Duodenal mucosa (tissue), 2 donors: ENCODE measurements at regions not wholly inside any gene's neighbourhood (a gene's known extent, or its start where the extent isn't known, plus 50 kb on each side); places are given as distances from the start of the nearest gene placed in this dataset.

ENCODE experiments used
- H3K27ac ChIP-seq: one replicate; pipeline ENCODE4 v1.7.0; 2013; ENCODE audit warnings: low read depth, low read length
- H3K27me3 ChIP-seq, 2 donors: one replicate each; pipeline ENCODE4 v1.7.0; 2013; ENCODE audit warnings: low read length in 2 of 2, control low read depth in 1 of 2; ENCODE audit not compliant: insufficient read depth in 2 of 2, control insufficient read depth in 1 of 2
- H3K36me3 ChIP-seq, 2 donors: one replicate each; pipeline ENCODE4 v1.7.0; 2013; ENCODE audit warnings: low read length in 2 of 2, control low read depth in 1 of 2; ENCODE audit not compliant: insufficient read depth in 2 of 2, control insufficient read depth in 1 of 2
- H3K4me1 ChIP-seq, 2 donors: one replicate each; pipeline ENCODE4 v1.7.0; 2013; ENCODE audit warnings: low read length in 2 of 2, control low read depth in 1 of 2; ENCODE audit not compliant: insufficient read depth in 2 of 2, control insufficient read depth in 1 of 2
- H3K4me3 ChIP-seq, 2 donors: one replicate each; pipeline ENCODE4 v1.7.0; 2013; ENCODE audit warnings: low read length in 2 of 2, low read depth in 1 of 2
- H3K9ac ChIP-seq, 2 donors: one replicate each; pipeline ENCODE4 v1.7.0; 2013; ENCODE audit warnings: low read length in 2 of 2, low read depth in 1 of 2
- H3K9me3 ChIP-seq, 2 donors: one replicate each; pipeline ENCODE4 v1.7.0; 2013; ENCODE audit warnings: low read length in 2 of 2, control low read depth in 1 of 2; ENCODE audit not compliant: control insufficient read depth in 1 of 2

DNA sequence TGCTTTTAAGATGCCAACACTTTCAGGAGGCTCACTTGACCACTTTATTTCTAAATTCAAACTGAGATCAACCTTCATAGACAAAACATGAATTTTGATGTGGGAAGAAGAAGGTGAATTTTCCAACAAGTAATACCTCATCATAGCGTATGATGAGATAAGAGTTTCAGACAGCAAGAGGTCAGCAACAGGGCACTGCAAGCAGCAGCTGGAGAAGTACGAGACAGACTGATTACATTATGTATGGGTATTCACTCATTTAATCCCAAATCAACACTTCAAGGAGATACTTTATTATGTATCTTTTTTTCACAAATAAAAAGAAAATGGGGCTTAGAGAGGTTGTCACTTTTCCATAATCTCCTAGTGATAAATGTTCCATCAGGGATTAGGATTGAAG, 389.8 kb downstream of the TBC1D4 start:
- H3K4me1 ChIP-seq = no peaks in the 10 kb centered on the region
- no peaks in the 10 kb centered on the region for H3K36me3 ChIP-seq
- no peak overlapping the region for H3K9ac ChIP-seq
- no peaks in the 10 kb centered on the region for H3K9me3 ChIP-seq
- H3K27me3 ChIP-seq = no peaks in the 10 kb centered on the region
- H3K27ac ChIP-seq = no peak overlapping the region
- no peak overlapping the region for H3K4me3 ChIP-seq

DNA sequence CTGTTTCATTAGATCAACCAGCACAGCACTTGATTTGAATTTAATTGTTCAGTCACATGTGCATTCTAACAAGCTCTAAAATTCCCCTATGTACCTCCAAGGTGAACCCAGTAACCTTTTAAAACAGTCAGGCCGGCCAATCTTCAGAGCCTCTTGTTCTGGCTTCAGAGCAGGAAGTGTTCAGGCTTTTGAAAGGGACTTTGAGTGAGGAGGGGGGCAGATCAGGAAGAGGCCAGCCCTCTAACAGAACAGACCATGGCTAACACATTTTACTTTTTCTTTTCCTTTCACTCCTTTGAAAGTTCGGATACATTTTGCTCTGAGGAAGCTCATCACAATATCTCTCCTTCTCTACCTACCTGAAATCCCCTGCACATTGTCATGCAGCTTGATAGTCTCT, 390.3 kb downstream of the TBC1D4 start:
- Histone ChIP-seq H3K27me3 (no peaks in the 10 kb centered on the region), H3K4me3 (no peak overlapping the region), H3K9me3 (no peaks in the 10 kb centered on the region), H3K4me1 (no peaks in the 10 kb centered on the region), H3K9ac (no peak overlapping the region), H3K27ac (no peak overlapping the region), H3K36me3 (no peaks in the 10 kb centered on the region)

DNA sequence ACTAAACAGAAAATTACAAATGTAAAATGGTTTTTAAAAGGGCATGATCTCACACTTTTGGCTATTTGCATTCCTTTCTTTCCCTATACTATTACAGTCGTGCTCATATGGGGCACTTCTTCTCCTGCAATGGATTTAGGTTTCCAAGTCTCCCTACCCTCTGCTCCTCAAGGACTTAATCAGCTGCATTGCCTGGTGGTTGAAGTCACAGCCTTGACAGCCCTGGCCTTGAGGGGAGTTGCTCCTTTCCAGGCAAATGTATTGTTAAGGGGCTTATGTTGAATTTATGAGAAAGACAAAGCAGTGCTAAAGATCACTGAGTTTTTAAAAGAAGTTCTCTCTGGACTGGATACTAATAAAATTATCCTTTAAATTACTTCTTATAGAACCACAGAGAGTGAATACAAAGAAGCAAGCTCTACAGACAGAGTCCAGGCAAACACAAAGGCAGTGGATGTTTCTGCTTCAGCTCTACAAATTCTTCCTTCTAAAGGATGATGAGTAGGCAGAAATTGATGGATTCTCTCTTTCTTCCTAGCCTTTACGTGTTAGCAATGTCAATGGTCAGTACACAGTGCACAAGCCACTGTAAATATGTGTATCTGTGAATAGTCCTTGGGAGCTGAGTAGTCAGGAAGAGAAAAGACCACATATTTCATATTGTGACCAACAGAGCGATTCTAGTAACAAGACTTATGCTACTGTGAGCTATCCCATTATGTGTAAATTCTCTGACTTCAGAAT, 390.9 kb downstream of the TBC1D4 start:
- H3K27ac ChIP-seq = no peak overlapping the region
- no peak overlapping the region for H3K4me3 ChIP-seq
- H3K4me1 ChIP-seq = no peaks in the 10 kb centered on the region
- no peaks in the 10 kb centered on the region for H3K36me3 ChIP-seq
- H3K9ac ChIP-seq = no peak overlapping the region
- H3K9me3 ChIP-seq = no peaks in the 10 kb centered on the region
- H3K27me3 ChIP-seq = no peaks in the 10 kb centered on the region

DNA sequence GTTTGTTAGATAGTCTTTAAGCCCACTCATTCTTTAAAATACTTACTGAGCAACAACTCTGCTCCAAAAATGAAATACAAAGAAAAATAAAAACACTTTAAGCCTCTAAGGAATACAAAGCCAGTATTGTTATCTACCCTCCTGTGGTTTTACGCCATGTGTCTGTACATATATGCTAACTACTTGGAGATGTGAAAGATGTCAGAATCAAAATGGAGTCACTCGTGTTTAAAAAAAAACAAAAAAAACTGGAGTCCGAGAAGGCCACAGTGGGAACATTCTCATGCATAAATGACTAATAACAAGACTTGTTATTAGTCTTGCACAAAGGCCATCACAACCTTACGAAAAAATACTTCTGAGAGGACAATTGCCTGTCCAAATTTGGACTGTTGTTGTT, 393.1 kb downstream of the TBC1D4 start:
- no peak overlapping the region for H3K9ac ChIP-seq
- H3K36me3 ChIP-seq = no peaks in the 10 kb centered on the region
- H3K27me3 ChIP-seq = no peaks in the 10 kb centered on the region
- H3K4me3 ChIP-seq = no peak overlapping the region
- H3K4me1 ChIP-seq = no peaks in the 10 kb centered on the region
- H3K27ac ChIP-seq = no peak overlapping the region
- no peaks in the 10 kb centered on the region for H3K9me3 ChIP-seq

DNA sequence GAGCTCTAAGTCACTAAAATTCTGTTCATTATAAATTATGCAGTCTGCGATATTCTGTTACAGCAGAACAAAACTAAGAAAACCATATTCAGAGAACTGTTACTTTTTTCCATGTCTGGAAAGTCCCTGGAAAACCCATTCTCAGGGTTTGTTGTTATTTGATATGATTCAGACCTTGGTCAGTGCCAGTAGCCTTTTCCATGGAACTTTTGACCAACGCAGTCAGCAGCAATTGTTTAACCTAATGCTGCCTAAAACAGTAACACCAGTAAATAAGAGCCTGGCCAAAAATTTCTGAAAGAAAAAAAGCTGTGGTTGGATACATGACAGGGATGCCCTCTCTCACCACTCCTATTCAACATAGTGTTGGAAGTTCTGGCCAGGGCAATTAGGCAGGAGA, 402.7 kb downstream of the TBC1D4 start:
- no peaks in the 10 kb centered on the region for H3K36me3 ChIP-seq
- H3K27ac ChIP-seq = no peak overlapping the region

DNA sequence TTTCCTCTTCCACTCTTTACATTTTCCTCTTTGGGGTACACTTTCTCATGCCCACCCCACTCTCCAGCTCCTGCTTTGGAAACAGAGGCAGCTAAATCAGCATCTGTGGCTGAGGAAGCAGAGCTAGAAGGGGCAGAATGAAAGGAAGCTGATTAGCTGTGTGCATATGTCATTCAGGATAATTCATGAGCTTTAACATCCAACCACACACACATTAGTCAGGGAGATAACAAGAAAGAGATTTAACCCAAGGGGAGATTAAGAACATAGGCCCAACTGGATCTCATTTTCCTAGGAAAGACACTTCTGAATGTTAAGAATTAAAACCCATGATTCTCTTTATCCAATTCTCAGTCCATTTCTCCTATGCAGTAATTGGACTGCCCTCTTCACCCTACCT, 405.5 kb downstream of the TBC1D4 start:
- no peaks in the 10 kb centered on the region for H3K36me3 ChIP-seq
- H3K9ac ChIP-seq = no peak overlapping the region
- H3K27ac ChIP-seq = no peak overlapping the region
- no peaks in the 10 kb centered on the region for H3K27me3 ChIP-seq
- H3K9me3 ChIP-seq = no peaks in the 10 kb centered on the region
- no peaks in the 10 kb centered on the region for H3K4me1 ChIP-seq
- H3K4me3 ChIP-seq = no peak overlapping the region

More for the DNA sequence above, 402.7 kb downstream of the TBC1D4 start:
- no peaks in the 10 kb centered on the region for H3K9me3 ChIP-seq
- H3K4me3 ChIP-seq = no peak overlapping the region
- no peaks in the 10 kb centered on the region for H3K4me1 ChIP-seq
- H3K9ac ChIP-seq = no peak overlapping the region
- H3K27me3 ChIP-seq = no peaks in the 10 kb centered on the region

DNA sequence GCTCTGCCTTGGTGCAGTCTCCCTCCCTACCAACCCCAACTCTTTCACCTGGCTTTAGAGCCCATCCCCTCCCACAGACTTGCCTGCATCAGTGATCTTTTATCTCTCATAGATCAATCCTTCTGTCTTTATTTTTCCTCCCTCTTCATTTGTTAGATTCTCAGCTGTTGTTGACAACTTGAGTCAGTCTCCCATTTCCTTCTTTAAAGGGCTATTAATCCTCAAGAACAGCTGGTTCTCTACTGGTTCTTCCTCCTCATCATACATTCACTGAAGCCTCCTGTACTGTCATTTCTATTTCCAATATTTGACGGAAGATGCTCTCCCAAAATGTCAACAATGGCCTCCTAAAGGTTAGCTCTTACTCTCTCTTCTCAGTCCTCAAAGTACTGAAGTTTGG, 408.2 kb downstream of the TBC1D4 start:
- H3K4me1 ChIP-seq = no peaks in the 10 kb centered on the region
- H3K9me3 ChIP-seq = no peaks in the 10 kb centered on the region
- no peak overlapping the region for H3K4me3 ChIP-seq
- H3K27ac ChIP-seq = no peak overlapping the region
- H3K27me3 ChIP-seq = no peaks in the 10 kb centered on the region
- H3K9ac ChIP-seq = no peak overlapping the region
- H3K36me3 ChIP-seq = no peaks in the 10 kb centered on the region

DNA sequence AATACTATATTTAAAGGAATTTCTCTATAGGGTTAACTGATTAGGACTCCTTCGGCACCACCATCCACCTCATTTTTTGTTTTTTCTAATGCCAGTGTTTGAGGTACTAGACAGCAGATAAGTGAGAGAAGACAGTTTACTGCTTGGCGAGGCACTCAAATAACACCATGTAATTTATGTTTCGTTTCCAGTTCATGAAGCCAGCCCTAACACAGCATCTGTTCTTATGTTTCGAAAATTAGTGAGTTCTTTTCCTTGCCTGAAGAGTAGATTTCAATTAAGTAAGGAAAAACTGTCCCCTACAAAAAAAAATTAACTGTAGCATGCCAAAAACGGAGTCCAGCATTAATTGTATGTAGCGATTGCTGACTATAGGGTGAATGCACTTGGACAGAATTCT, 409.1 kb downstream of the TBC1D4 start:
- H3K36me3 ChIP-seq = no peaks in the 10 kb centered on the region
- H3K4me3 ChIP-seq = no peak overlapping the region
- H3K4me1 ChIP-seq = no peaks in the 10 kb centered on the region
- no peaks in the 10 kb centered on the region for H3K27me3 ChIP-seq
- no peaks in the 10 kb centered on the region for H3K9me3 ChIP-seq
- H3K9ac ChIP-seq = no peak overlapping the region
- no peak overlapping the region for H3K27ac ChIP-seq

DNA sequence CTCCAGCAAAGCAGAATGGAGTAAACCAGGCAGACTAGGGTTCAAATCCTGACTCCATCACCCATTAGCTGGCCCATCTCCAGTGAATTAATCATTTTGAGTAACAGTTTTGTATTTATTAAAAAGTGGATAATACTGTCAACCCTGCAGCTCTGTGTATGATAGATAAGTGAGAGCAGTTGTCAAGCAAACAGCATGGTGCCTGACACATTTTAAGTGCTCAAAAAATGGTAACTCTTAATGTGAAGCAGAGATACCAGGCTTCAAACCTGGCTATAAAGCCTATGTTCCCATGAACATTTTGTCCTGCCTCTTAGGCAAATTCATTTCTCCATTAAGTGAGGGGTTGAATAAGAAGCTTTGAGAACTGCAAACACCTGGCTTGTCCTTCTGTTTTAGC, 409.6 kb downstream of the TBC1D4 start:
- Histone ChIP-seq H3K27ac (no peak overlapping the region), H3K4me1 (no peaks in the 10 kb centered on the region), H3K9me3 (no peaks in the 10 kb centered on the region), H3K27me3 (no peaks in the 10 kb centered on the region), H3K9ac (no peak overlapping the region), H3K4me3 (no peak overlapping the region), H3K36me3 (no peaks in the 10 kb centered on the region)

DNA sequence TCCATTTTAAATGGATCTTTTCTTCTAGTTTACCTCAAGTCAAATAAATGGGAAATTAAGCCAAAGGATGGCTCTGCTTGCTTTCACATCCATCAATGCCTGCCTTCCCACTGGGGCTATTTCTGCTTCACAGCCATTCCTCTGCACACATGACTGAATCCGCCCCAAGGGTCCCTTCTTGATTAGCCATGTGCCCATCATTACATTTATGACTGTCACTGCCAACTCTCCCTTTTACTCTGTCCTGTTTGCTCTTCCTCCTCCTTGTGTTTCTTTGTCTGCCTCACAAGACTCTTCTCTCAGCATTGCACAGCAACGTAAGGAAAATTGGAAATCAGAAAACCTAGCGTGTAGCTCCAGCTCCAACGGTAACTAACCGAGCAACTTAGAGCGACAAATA, 410.2 kb downstream of the TBC1D4 start:
- H3K27ac ChIP-seq = no peak overlapping the region
- H3K4me3 ChIP-seq = no peak overlapping the region
- no peaks in the 10 kb centered on the region for H3K4me1 ChIP-seq
- H3K9me3 ChIP-seq = no peaks in the 10 kb centered on the region
- H3K27me3 ChIP-seq = no peaks in the 10 kb centered on the region
- no peaks in the 10 kb centered on the region for H3K36me3 ChIP-seq
- no peak overlapping the region for H3K9ac ChIP-seq

DNA sequence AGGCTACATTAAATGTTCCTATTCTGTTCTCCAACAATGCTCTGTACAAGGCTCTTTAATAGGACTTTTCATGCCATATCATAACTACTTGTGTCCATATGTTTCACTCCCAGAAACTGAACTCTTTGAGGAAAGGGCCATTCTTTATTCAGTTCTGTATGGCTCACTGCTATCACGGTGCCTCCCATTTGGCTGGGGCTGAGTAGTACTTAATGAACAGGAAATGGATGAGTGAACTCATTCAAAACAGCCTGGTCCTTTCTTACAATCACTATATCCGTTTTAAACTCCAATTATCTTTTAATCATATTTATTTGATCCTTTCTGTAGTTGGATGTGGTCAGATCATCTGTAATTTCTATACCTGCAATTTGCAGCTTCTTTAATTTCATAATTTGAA, 410.6 kb downstream of the TBC1D4 start:
- Histone ChIP-seq H3K36me3 (no peaks in the 10 kb centered on the region), H3K9ac (no peak overlapping the region)

More for the DNA sequence above, 410.6 kb downstream of the TBC1D4 start:
- H3K27ac ChIP-seq = no peak overlapping the region
- H3K4me1 ChIP-seq = no peaks in the 10 kb centered on the region
- no peaks in the 10 kb centered on the region for H3K9me3 ChIP-seq
- no peaks in the 10 kb centered on the region for H3K27me3 ChIP-seq
- H3K4me3 ChIP-seq = no peak overlapping the region
